WTC11 (cell line): ENCODE measurements at regions not wholly inside any gene's neighbourhood (a gene's known extent, or its start where the extent isn't known, plus 50 kb on each side); places are given as distances from the start of the nearest gene placed in this dataset.

Experiments used
- ATAC-seq: fragments of 200-7000 bp; cut with Tn5 transposase; 2 replicates; pipeline ENCODE4 v1.10.0; 2021; ENCODE audit warnings: mild to moderate bottlenecking, moderate library complexity
- CTCF ChIA-PET: fragments of 300-600 bp; sonication (Branson Sonifier 250); formaldehyde crosslinking; loops from one replicate; lab custom pipeline; 2021; ENCODE audit warnings: antibody characterized with exemption; lab: Charles Lee
- POLR2A ChIA-PET: fragments of 350-600 bp; sonication (Branson Sonifier 250); formaldehyde crosslinking; loops from one replicate; lab custom pipeline; 2021; ENCODE audit warnings: antibody characterized with exemption; lab: Charles Lee
- DNase-seq: peaks from one replicate; pipeline ENCODE4 v3.0.0; 2021; ENCODE audit warnings: low spot score
- H3K27ac Mint-ChIP-seq: 2 replicates; pipeline ENCODE4 v1.8.0; 2021; ENCODE audit warnings: mixed read lengths
- H3K27me3 Mint-ChIP-seq: 2 replicates; pipeline ENCODE4 v1.8.0; 2021; ENCODE audit warnings: low read depth, mild to moderate bottlenecking, moderate library complexity, mixed read lengths
- H3K36me3 Mint-ChIP-seq: 2 replicates; pipeline ENCODE4 v1.8.0; 2021; ENCODE audit warnings: mixed read lengths
- H3K4me1 Mint-ChIP-seq: 2 replicates; pipeline ENCODE4 v1.8.0; 2022; ENCODE audit warnings: mixed read lengths
- H3K4me3 Mint-ChIP-seq: 2 replicates; pipeline ENCODE4 v1.8.0; 2021; ENCODE audit warnings: mild to moderate bottlenecking, moderate library complexity, mixed read lengths
- H3K9me3 Mint-ChIP-seq: 2 replicates; pipeline ENCODE4 v1.8.0; 2021; ENCODE audit warnings: mixed read lengths
- CBFB ChIP-seq: sonication (generic); formaldehyde crosslinking; IDR thresholded peaks from 2 replicates; pipeline ENCODE4 v1.8.1; 2022; ENCODE audit warnings: mild to moderate bottlenecking, low read depth, missing genetic modification reagents
- CREB1 ChIP-seq: sonication (generic); formaldehyde crosslinking; IDR thresholded peaks from 2 replicates; pipeline ENCODE4 v1.8.0; 2023; ENCODE audit warnings: mild to moderate bottlenecking, missing genetic modification reagents
- CREM ChIP-seq: sonication (generic); formaldehyde crosslinking; IDR thresholded peaks from 2 replicates; pipeline ENCODE4 v1.8.1; 2022; ENCODE audit warnings: mild to moderate bottlenecking, missing genetic modification reagents, moderate library complexity
- FOXK1 ChIP-seq: sonication (generic); formaldehyde crosslinking; IDR thresholded peaks from 2 replicates; pipeline ENCODE4 v1.8.0; 2022; ENCODE audit warnings: mild to moderate bottlenecking, moderate library complexity, missing genetic modification reagents
- GRHL2 ChIP-seq: fragments of 250-450 bp; sonication (Bioruptor Pico); IDR thresholded peaks from 2 replicates; pipeline ENCODE4 v1.8.0; 2022; ENCODE audit warnings: mild to moderate bottlenecking, moderate library complexity; ENCODE audit not compliant: insufficient replicate concordance, severe bottlenecking
- HMGA2 ChIP-seq: fragments of 250-450 bp; sonication (Bioruptor Pico); IDR thresholded peaks from 2 replicates; pipeline ENCODE4 v1.4.0; 2021; ENCODE audit warnings: mild to moderate bottlenecking, moderate library complexity
- KAT7 ChIP-seq: sonication (generic); formaldehyde crosslinking; IDR thresholded peaks from 2 replicates; pipeline ENCODE4 v1.8.1; 2023; ENCODE audit warnings: missing genetic modification reagents, mild to moderate bottlenecking, borderline replicate concordance
- NFATC4 ChIP-seq: fragments of 250-450 bp; sonication (Bioruptor Pico); IDR thresholded peaks from 2 replicates; pipeline ENCODE4 v1.9.0; 2021; ENCODE audit warnings: mild to moderate bottlenecking
- NFE2L1 ChIP-seq: sonication (generic); formaldehyde crosslinking; IDR thresholded peaks from 2 replicates; pipeline ENCODE4 v1.8.1; 2023; ENCODE audit warnings: missing genetic modification reagents
- NFYB ChIP-seq: sonication (generic); formaldehyde crosslinking; conservative IDR thresholded peaks from 2 replicates; pipeline ENCODE4 v1.8.0; 2022; ENCODE audit warnings: low read depth, missing genetic modification reagents
- NR3C1 ChIP-seq: sonication (generic); formaldehyde crosslinking; conservative IDR thresholded peaks from 2 replicates; pipeline ENCODE4 v1.8.1; 2023; ENCODE audit warnings: low read depth, mild to moderate bottlenecking, missing genetic modification reagents
- OVOL2 ChIP-seq: fragments of 250-450 bp; sonication (Bioruptor Pico); IDR thresholded peaks from 2 replicates; pipeline ENCODE4 v1.9.0; 2021; ENCODE audit warnings: mild to moderate bottlenecking, borderline replicate concordance
- PRRX2 ChIP-seq: fragments of 250-450 bp; sonication (Bioruptor Pico); IDR thresholded peaks from 2 replicates; pipeline ENCODE4 v1.8.0; 2021; ENCODE audit warnings: mild to moderate bottlenecking
- SMAD3 ChIP-seq: sonication (generic); formaldehyde crosslinking; IDR thresholded peaks from 2 replicates; pipeline ENCODE4 v1.8.0; 2022; ENCODE audit warnings: missing genetic modification reagents, mild to moderate bottlenecking, borderline replicate concordance
- TCF7 ChIP-seq: sonication (generic); formaldehyde crosslinking; IDR thresholded peaks from 2 replicates; pipeline ENCODE4 v1.8.0; 2022; ENCODE audit warnings: mild to moderate bottlenecking, low read depth, missing genetic modification reagents, moderate library complexity
- ZNF121 ChIP-seq: sonication (generic); formaldehyde crosslinking; IDR thresholded peaks from 2 replicates; pipeline ENCODE4 v1.8.0; 2023; ENCODE audit warnings: missing genetic modification reagents
- ZNF317 ChIP-seq: sonication (generic); formaldehyde crosslinking; IDR thresholded peaks from 2 replicates; pipeline ENCODE4 v1.8.1; 2023; ENCODE audit warnings: low read depth, mild to moderate bottlenecking, moderate library complexity, missing genetic modification reagents, borderline replicate concordance
- ZNF416 ChIP-seq: fragments of 250-450 bp; sonication (Bioruptor Pico); IDR thresholded peaks from 2 replicates; pipeline ENCODE4 v1.9.0; 2021; ENCODE audit warnings: mild to moderate bottlenecking, inconsistent platforms
- ZNF671 ChIP-seq: fragments of 250-450 bp; sonication (Bioruptor Pico); IDR thresholded peaks from 2 replicates; pipeline ENCODE4 v1.8.0; 2021; ENCODE audit warnings: mild to moderate bottlenecking
- TF ChIP-seq, protein P1 (sequence below): fragments of 250-450 bp; sonication (Bioruptor Pico); conservative IDR thresholded peaks from 2 replicates; pipeline ENCODE4 v1.9.0; 2021; ENCODE audit warnings: mild to moderate bottlenecking
- TF ChIP-seq, protein P2 (sequence below): fragments of 250-450 bp; sonication (Bioruptor Pico); IDR thresholded peaks from 2 replicates; pipeline ENCODE4 v1.9.0; 2021; ENCODE audit warnings: mild to moderate bottlenecking
- TF ChIP-seq, protein P3 (sequence below): sonication (generic); formaldehyde crosslinking; IDR thresholded peaks from 2 replicates; pipeline ENCODE4 v1.8.0; 2023; ENCODE audit warnings: missing genetic modification reagents, mild to moderate bottlenecking, borderline replicate concordance
- TF ChIP-seq, protein P4 (sequence below): sonication (generic); formaldehyde crosslinking; IDR thresholded peaks from 2 replicates; pipeline ENCODE4 v1.8.0; 2023; ENCODE audit warnings: missing genetic modification reagents
- TF ChIP-seq, protein P5 (sequence below): sonication (generic); formaldehyde crosslinking; IDR thresholded peaks from 2 replicates; pipeline ENCODE4 v1.8.1; 2022; ENCODE audit warnings: mild to moderate bottlenecking, missing genetic modification reagents, moderate library complexity, borderline replicate concordance

DNA sequence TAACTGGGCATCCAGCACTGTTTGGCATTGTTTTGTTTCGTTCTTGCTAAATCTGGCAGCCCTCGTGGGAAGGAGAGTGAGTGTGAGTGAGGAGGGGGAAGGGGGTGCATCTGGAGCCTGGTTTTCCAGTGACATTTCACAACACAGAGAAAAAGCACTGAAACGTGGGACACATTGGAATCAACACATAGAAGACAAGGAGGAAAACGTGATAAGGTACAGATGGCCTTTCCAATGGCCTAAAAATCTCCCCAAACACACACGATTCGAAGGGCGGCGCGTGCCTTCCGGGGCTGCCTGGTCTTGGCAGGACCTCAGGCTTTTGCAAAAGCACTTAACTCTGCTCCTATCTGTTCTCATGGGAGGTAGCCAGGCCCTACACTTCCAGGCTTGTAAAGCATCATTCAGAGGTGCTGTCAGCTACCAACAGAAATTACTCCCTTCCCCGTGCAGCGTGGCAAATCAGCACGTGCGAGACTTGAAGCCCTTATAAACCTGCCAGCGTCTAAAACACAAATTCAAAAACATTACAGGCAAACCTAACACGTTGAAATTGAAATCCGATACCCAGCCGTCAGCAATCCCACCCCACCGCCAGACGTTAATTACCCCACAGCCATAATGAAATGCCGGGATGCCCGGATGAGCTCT lies 129.4 kb downstream of the OLFM1 start:
- TF ChIP-seq TCF7 (no peak), ZNF671 (CRISPR knock-in tag) (no peak), NFYB (CRISPR knock-in tag) (no peak), ZNF121 (no peak), NR3C1 (no peak), GRHL2 (CRISPR knock-in tag) (no peak), CBFB (no peak), KAT7 (CRISPR knock-in tag) (no peak), NFE2L1 (CRISPR knock-in tag) (no peak), SMAD3 (CRISPR knock-in tag) (no peak), HMGA2 (CRISPR knock-in tag) (no peak), PRRX2 (no peak), OVOL2 (no peak), ZNF416 (CRISPR knock-in tag) (no peak), CREB1 (no peak), ZNF317 (CRISPR knock-in tag) (no peak)
- TF ChIP-seq, protein P1, sequence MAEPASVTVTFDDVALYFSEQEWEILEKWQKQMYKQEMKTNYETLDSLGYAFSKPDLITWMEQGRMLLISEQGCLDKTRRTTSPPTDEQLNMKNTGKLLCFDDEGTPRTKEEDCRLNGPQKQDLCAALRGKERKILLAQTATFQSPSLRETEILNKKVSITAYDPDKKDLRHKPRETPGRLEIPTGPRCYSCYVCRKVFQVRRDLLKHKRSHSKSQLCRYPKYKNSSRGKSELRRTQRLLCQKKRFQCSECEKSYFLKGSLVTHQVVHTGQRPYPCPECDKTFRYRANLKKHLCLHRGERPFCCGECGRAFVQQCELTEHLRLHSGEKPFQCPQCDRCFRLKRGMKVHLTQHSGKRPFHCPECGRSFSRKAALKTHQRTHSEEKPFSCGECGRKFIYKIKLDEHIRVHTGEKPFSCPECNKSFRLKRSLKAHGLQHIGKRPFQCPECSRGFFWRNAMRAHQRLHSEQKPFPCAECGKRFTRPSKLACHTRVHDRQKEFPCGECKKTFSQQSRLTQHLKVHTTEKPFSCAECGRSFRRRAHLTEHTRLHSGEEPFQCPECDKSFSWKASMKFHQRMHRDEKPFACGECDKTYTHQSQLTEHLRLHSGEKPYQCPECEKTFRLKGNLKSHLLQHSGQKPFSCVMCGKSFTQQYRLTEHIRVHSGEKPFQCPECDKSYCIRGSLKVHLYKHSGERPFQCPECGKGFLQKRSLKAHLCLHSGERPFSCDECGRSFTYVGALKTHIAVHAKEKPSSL, result no peak
- TF ChIP-seq, protein P2, sequence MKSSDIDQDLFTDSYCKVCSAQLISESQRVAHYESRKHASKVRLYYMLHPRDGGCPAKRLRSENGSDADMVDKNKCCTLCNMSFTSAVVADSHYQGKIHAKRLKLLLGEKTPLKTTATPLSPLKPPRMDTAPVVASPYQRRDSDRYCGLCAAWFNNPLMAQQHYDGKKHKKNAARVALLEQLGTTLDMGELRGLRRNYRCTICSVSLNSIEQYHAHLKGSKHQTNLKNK (CRISPR knock-in tag), result no peak
- TF ChIP-seq, protein P3, sequence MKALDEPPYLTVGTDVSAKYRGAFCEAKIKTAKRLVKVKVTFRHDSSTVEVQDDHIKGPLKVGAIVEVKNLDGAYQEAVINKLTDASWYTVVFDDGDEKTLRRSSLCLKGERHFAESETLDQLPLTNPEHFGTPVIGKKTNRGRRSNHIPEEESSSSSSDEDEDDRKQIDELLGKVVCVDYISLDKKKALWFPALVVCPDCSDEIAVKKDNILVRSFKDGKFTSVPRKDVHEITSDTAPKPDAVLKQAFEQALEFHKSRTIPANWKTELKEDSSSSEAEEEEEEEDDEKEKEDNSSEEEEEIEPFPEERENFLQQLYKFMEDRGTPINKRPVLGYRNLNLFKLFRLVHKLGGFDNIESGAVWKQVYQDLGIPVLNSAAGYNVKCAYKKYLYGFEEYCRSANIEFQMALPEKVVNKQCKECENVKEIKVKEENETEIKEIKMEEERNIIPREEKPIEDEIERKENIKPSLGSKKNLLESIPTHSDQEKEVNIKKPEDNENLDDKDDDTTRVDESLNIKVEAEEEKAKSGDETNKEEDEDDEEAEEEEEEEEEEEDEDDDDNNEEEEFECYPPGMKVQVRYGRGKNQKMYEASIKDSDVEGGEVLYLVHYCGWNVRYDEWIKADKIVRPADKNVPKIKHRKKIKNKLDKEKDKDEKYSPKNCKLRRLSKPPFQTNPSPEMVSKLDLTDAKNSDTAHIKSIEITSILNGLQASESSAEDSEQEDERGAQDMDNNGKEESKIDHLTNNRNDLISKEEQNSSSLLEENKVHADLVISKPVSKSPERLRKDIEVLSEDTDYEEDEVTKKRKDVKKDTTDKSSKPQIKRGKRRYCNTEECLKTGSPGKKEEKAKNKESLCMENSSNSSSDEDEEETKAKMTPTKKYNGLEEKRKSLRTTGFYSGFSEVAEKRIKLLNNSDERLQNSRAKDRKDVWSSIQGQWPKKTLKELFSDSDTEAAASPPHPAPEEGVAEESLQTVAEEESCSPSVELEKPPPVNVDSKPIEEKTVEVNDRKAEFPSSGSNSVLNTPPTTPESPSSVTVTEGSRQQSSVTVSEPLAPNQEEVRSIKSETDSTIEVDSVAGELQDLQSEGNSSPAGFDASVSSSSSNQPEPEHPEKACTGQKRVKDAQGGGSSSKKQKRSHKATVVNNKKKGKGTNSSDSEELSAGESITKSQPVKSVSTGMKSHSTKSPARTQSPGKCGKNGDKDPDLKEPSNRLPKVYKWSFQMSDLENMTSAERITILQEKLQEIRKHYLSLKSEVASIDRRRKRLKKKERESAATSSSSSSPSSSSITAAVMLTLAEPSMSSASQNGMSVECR (CRISPR knock-in tag), result no peak
- TF ChIP-seq, protein P4, sequence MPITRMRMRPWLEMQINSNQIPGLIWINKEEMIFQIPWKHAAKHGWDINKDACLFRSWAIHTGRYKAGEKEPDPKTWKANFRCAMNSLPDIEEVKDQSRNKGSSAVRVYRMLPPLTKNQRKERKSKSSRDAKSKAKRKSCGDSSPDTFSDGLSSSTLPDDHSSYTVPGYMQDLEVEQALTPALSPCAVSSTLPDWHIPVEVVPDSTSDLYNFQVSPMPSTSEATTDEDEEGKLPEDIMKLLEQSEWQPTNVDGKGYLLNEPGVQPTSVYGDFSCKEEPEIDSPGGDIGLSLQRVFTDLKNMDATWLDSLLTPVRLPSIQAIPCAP (CRISPR knock-in tag), result no peak
- no peaks in the 10 kb centered on the region for H3K27me3 Mint-ChIP-seq
- no peak for ATAC-seq
- ChIA-PET CTCF (interaction anchor here (3.7 kb wide), 1 partner anchor 129 kb away, joined by 24 read pairs; the partner anchor contains the start of gene OLFM1), POLR2A (no interaction called here)
- peak overlapping the region; percentile 37; the same call in 1 of the 2 replicates for H3K27ac Mint-ChIP-seq
- peak overlapping the region; percentile 1; the same call in 1 of the 2 replicates for H3K4me3 Mint-ChIP-seq
- H3K36me3 Mint-ChIP-seq, result no peaks in the 10 kb centered on the region; the same call in 1 of the 2 replicates
- DNase-seq, result peak; percentile 9
- peaks cover 34% of the 10 kb centered on the region for H3K4me1 Mint-ChIP-seq
- H3K9me3 Mint-ChIP-seq, result peaks cover 5% of the 10 kb centered on the region

DNA sequence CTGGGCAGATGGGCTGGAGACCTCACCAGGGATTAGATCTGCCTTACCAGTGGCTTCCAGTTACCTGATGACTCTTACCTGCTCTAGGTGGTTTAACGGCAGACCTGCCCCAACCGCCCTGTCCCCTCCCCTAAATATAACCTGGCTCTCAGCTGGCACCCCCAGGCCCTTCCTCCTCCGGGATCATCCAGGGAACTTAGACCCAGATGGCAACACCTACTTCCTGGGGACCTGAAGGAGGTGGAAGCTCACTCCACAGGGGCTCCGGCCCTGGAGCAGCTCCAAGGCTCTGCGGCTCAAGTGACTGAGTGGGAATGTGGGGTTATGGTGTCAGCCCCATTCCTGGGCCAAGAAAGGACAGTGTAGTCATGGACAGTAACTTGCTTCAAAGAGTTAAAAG lies 130.4 kb downstream of the OLFM1 start:
- Mint-ChIP-seq H3K9me3 (no peaks in the 10 kb centered on the region), H3K27ac (no peak overlapping the region; the same call in 1 of the 2 replicates), H3K36me3 (no peaks in the 10 kb centered on the region), H3K4me3 (no peak overlapping the region), H3K4me1 (peaks cover 42% of the 10 kb centered on the region), H3K27me3 (no peaks in the 10 kb centered on the region)
- ChIA-PET POLR2A (no interaction called here), CTCF (interaction anchor here (1.0 to 3.7 kb wide), 6 partner anchors 13 to 379 kb away, joined by 3 to 24 read pairs (median 6); partner anchors contain the start of gene OLFM1)
- DNase-seq, result peak; percentile 9
- ATAC-seq, result no peak
- TF ChIP-seq NFATC4 (CRISPR knock-in tag), result no peak
- TF ChIP-seq, protein P3 (CRISPR knock-in tag), result no peak
- TF ChIP-seq, protein P5, sequence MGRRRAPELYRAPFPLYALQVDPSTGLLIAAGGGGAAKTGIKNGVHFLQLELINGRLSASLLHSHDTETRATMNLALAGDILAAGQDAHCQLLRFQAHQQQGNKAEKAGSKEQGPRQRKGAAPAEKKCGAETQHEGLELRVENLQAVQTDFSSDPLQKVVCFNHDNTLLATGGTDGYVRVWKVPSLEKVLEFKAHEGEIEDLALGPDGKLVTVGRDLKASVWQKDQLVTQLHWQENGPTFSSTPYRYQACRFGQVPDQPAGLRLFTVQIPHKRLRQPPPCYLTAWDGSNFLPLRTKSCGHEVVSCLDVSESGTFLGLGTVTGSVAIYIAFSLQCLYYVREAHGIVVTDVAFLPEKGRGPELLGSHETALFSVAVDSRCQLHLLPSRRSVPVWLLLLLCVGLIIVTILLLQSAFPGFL, result no peak
- no peak for TF ChIP-seq CREM
- TF ChIP-seq FOXK1 (CRISPR knock-in tag), result no peak
